Activated naive CD8-positive, alpha-beta T cell (primary cell): ENCODE measurements at regions not wholly inside any gene's neighbourhood (a gene's known extent, or its start where the extent isn't known, plus 50 kb on each side); places are given as distances from the start of the nearest gene placed in this dataset.

ENCODE experiments used
- H3K27ac Mint-ChIP-seq: one replicate; pipeline ENCODE4 v1.8.0; 2021; ENCODE audit warnings: mixed read lengths
- H3K27me3 Mint-ChIP-seq: one replicate; pipeline ENCODE4 v1.8.0; 2021; ENCODE audit warnings: mixed read lengths
- H3K36me3 Mint-ChIP-seq: one replicate; pipeline ENCODE4 v1.8.0; 2021; ENCODE audit warnings: mixed read lengths
- H3K4me1 Mint-ChIP-seq: one replicate; pipeline ENCODE4 v1.8.0; 2021; ENCODE audit warnings: low read depth, mixed read lengths
- H3K4me3 Mint-ChIP-seq: one replicate; pipeline ENCODE4 v1.8.0; 2021; ENCODE audit warnings: mild to moderate bottlenecking, mixed read lengths
- H3K9me3 Mint-ChIP-seq: one replicate; pipeline ENCODE4 v1.8.0; 2021; ENCODE audit warnings: low read depth, mixed read lengths

GRCh38 chr5:34586117-34586885 lies 69.8 kb upstream of the RAI14 start:
- no peak overlapping the region for H3K27ac Mint-ChIP-seq
- H3K36me3 Mint-ChIP-seq = no peaks in the 10 kb centered on the region
- no peaks in the 10 kb centered on the region for H3K9me3 Mint-ChIP-seq
- no peak overlapping the region for H3K4me3 Mint-ChIP-seq
- no peaks in the 10 kb centered on the region for H3K4me1 Mint-ChIP-seq
- H3K27me3 Mint-ChIP-seq = peaks cover 17% of the 10 kb centered on the region

GRCh38 chr5:34587355-34588241 lies 68.5 kb upstream of the RAI14 start:
- Mint-ChIP-seq H3K27me3 (peaks cover 15% of the 10 kb centered on the region), H3K36me3 (no peaks in the 10 kb centered on the region), H3K9me3 (no peaks in the 10 kb centered on the region), H3K27ac (no peak overlapping the region), H3K4me3 (no peak overlapping the region), H3K4me1 (no peaks in the 10 kb centered on the region)

GRCh38 chr5:34589832-34590231 lies 66.3 kb upstream of the RAI14 start:
- Mint-ChIP-seq H3K4me1 (no peaks in the 10 kb centered on the region), H3K9me3 (no peaks in the 10 kb centered on the region), H3K27ac (no peak overlapping the region), H3K36me3 (no peaks in the 10 kb centered on the region), H3K4me3 (no peak overlapping the region), H3K27me3 (peaks cover 12% of the 10 kb centered on the region)

GRCh38 chr5:34591723-34592122 lies 64.4 kb upstream of the RAI14 start:
- no peaks in the 10 kb centered on the region for H3K4me1 Mint-ChIP-seq
- no peak overlapping the region for H3K27ac Mint-ChIP-seq
- no peaks in the 10 kb centered on the region for H3K9me3 Mint-ChIP-seq
- no peaks in the 10 kb centered on the region for H3K36me3 Mint-ChIP-seq
- H3K4me3 Mint-ChIP-seq = no peak overlapping the region
- peaks cover 8% of the 10 kb centered on the region for H3K27me3 Mint-ChIP-seq

GRCh38 chr5:34597034-34598027 lies 58.8 kb upstream of the RAI14 start:
- Mint-ChIP-seq H3K27me3 (peaks cover 3% of the 10 kb centered on the region), H3K4me1 (no peaks in the 10 kb centered on the region), H3K36me3 (no peaks in the 10 kb centered on the region), H3K27ac (no peak overlapping the region), H3K4me3 (no peak overlapping the region), H3K9me3 (no peaks in the 10 kb centered on the region)

GRCh38 chr5:34598177-34598794 lies 57.8 kb upstream of the RAI14 start:
- H3K4me3 Mint-ChIP-seq = no peak overlapping the region
- H3K4me1 Mint-ChIP-seq = no peaks in the 10 kb centered on the region
- peaks cover 3% of the 10 kb centered on the region for H3K27me3 Mint-ChIP-seq
- H3K36me3 Mint-ChIP-seq = no peaks in the 10 kb centered on the region
- no peak overlapping the region for H3K27ac Mint-ChIP-seq
- no peaks in the 10 kb centered on the region for H3K9me3 Mint-ChIP-seq

GRCh38 chr5:34599471-34600117 lies 56.5 kb upstream of the RAI14 start:
- Mint-ChIP-seq H3K27ac (no peak overlapping the region), H3K36me3 (no peaks in the 10 kb centered on the region), H3K4me3 (no peak overlapping the region), H3K9me3 (no peaks in the 10 kb centered on the region), H3K27me3 (peaks cover 3% of the 10 kb centered on the region), H3K4me1 (no peaks in the 10 kb centered on the region)

- no peak overlapping the region for H3K27ac Mint-ChIP-seq
- peaks cover 3% of the 10 kb centered on the region for H3K27me3 Mint-ChIP-seq
- H3K9me3 Mint-ChIP-seq = no peaks in the 10 kb centered on the region
- H3K4me1 Mint-ChIP-seq = no peaks in the 10 kb centered on the region
- no peaks in the 10 kb centered on the region for H3K36me3 Mint-ChIP-seq
- H3K4me3 Mint-ChIP-seq = no peak overlapping the region
Measured at GRCh38 chr5:34600118-34600493, 56.0 kb upstream of the RAI14 start.

GRCh38 chr5:34603378-34603777 lies 52.8 kb upstream of the RAI14 start:
- no peaks in the 10 kb centered on the region for H3K9me3 Mint-ChIP-seq
- no peak overlapping the region for H3K4me3 Mint-ChIP-seq
- H3K4me1 Mint-ChIP-seq = no peaks in the 10 kb centered on the region
- H3K27ac Mint-ChIP-seq = no peak overlapping the region
- H3K27me3 Mint-ChIP-seq = peaks cover under 1% of the 10 kb centered on the region
- no peaks in the 10 kb centered on the region for H3K36me3 Mint-ChIP-seq

GRCh38 chr5:34604119-34604675 lies 51.9 kb upstream of the RAI14 start:
- peaks cover 2% of the 10 kb centered on the region for H3K27me3 Mint-ChIP-seq
- H3K4me3 Mint-ChIP-seq = no peak overlapping the region
- no peaks in the 10 kb centered on the region for H3K36me3 Mint-ChIP-seq
- no peak overlapping the region for H3K27ac Mint-ChIP-seq
- no peaks in the 10 kb centered on the region for H3K9me3 Mint-ChIP-seq
- no peaks in the 10 kb centered on the region for H3K4me1 Mint-ChIP-seq

GRCh38 chr5:34606101-34606500 lies 50.0 kb upstream of the RAI14 start:
- Mint-ChIP-seq H3K27ac (no peak overlapping the region), H3K9me3 (no peaks in the 10 kb centered on the region), H3K4me1 (no peaks in the 10 kb centered on the region)

More at GRCh38 chr5:34606101-34606500, 50.0 kb upstream of the RAI14 start:
- Mint-ChIP-seq H3K36me3 (no peaks in the 10 kb centered on the region), H3K27me3 (peaks cover 2% of the 10 kb centered on the region), H3K4me3 (no peak overlapping the region)
